SIG-M5 (cell line): ENCODE measurements at regions not wholly inside any gene's neighbourhood (a gene's known extent, or its start where the extent isn't known, plus 50 kb on each side); places are given as distances from the start of the nearest gene placed in this dataset.
"Not testable (repeated sequence)": the region's sequence is repeated elsewhere in the genome, so short reads cannot be mapped to it uniquely, and the experiment has no call there.

Source experiments
- DNase-seq: peaks from one replicate; lab custom pipeline; 2025; lab: John Stamatoyannopoulos, UW

- DNase-seq, result no peak
Measured at GRCh38 chr6:122268394-122268793, 131.1 kb upstream of the HSF2 start.

DNA sequence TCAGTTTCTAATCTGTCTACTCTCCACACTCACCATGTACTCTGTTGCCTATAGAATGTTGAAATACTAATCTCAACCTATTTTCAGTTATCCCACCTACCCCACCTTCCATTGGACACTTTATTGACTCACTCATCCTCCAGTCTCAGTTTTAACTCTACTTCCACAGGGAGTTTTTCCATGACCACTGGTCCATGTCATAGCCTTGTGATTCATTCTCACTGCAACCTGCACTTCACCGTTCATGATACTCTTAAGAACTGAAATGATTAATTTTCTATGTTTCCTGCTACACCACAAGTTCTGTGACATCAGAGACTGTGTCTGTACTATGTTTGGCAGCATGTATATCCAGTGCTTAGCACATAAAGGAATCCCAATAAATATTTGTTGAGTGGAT, 122.8 kb upstream of the HSF2 start:
- no peak for DNase-seq

DNA sequence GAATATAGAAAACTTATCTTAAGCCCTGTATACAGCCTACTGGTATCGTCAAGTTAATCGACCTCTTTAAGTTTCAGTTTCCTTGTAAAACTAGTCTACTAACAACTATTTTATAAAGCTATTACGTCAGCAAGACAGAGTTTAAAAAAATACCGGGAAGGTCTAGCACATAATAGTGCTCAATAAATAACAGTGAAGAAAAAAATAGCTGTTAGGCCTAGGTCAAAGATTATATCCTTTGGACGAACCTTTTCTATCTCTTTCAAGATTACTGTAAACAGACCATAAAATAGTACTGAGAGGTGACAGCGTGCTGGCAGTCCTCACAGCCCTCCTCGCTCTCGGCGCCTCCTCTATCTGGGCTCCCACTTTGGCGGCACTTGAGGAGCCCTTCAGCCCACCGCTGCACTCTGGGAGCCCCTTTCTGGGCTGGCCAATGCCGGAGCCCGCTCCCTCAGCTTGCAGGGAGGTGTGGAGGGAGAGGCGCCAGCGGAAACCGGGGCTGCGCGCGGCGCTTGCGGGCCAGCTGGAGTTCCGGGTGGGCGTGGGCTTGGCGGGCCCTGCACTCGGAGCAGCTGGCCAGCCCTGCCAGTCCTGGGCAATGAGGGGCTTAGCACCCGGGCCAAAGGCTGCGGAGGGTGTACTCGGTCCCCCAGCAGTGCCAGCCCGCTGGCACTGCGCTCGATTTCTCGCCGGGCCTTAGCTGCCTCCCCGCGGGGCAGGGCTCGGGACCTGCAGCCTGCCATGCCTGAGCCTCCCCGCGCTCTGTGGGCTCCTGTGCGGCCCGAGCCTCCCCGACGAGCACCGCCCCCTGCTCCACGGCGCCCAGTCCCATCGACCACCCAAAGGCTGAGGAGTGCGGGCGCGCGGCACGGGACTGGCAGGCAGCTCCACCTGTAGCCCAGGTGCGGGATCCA, 119.1 kb upstream of the HSF2 start:
- DNase-seq, result not testable (repeated sequence)

DNA sequence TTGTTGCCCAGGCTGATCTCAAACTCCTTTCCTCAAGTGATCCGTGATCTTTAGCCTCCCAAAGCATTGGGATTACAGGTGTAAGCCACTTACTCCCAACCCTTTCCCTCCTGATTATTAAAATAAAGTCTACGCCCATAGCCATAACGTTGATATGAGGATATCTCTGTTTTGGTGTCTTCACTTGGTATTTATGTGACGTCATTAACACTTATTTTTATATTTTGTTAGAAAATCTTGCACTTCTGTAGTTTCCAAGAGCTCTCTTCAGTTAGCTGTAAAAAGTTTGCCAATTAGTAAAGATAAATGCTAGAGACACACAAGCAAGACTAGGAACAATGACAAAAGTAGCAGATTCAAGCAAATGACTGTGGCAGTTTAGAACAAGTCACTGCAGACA, 115.6 kb upstream of the HSF2 start:
- no peak for DNase-seq

- no peak for DNase-seq
Measured at GRCh38 chr6:122284848-122285247, 114.6 kb upstream of the HSF2 start.

DNA sequence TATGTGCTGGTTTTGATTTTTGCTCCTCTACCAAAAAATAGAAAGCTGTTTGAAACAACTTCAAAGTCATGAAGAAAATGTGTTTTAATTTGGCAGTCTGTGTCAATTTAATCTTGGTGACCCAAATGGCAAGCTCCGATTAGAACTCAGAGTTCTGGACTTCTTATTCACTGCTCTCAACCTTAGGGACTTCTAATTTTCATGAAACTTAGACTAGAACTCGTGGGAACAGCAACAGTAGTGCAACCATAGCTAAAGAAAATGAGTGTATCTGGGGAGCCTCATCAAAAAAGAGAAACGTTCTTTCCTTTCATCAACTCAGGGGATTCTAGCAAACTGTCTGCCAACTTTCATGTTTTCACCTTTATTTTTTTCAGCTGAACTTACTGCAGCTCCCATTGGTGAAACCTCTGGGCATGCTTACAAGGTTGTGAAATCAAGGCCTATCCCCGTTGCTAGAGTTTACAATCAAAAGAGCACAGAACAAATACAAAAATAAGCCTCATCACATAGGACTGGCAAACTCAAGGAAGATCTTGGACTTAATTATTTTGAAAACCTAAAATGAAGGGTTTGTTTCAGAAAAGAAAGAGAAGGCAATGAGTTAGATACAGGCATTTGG, 114.0 kb upstream of the HSF2 start:
- no peak for DNase-seq

DNA sequence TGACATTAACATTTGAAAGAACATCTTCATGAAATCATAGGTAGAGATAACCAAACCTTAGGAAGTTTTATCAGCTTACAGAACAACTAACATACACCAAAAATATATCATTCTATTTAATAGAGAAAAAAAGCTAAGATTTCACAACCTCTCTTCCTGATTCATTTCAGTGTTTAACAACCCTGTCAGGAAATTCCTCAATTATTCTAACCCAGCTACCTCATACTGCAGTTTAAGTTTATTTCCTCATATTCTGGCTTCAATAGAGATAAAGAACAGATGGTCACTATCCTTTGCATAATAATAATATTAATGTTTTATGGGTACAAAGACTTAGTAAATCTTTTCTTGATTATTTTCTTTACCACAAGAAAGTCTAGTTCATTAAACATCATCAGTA, 112.9 kb upstream of the HSF2 start:
- DNase-seq, result no peak

GRCh38 chr6:122289762-122290539, 109.5 kb upstream of the HSF2 start:
- no peak for DNase-seq

GRCh38 chr6:122297010-122297409, 102.4 kb upstream of the HSF2 start:
- no peak for DNase-seq

DNA sequence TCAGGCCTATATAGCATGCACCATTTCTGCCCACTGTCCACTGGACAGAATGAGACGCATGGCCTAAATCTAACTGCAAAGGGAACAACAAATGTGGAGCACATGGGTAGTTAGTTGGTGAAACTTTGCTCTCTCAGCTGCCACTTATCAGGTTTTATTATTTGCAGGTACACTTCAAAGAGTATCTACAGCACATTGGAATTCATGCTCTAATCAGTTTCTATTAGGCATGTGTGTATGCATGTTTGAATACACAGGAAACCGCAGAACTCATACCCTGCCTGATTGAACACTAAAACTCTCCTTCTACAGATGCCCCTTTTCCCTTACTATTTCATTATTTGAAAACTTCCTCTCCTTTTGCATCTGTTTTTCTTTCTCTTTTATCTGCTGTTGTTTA, 97.4 kb upstream of the HSF2 start:
- DNase-seq, result no peak

DNA sequence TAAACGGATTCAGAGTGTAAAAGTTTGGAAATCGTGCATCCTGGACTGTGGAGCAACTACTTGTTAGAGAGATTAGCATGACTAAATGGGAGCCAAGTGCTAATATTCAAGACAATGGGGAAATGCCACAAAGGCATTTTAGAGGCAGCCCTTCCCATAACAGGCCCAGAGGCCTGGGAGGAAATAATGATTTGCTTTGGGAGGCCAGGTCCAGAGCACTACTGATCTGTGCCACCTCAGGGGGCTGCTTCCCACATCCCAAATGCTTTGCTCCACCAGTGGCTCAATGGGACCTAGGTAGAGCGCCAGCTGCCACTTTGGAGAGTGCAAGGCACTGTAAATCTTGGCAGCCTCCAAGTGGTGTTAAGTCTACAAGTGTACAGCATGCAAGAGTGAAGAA, 91.9 kb upstream of the HSF2 start:
- DNase-seq, result no peak

- no peak for DNase-seq
Measured at GRCh38 chr6:122308074-122308473, 91.4 kb upstream of the HSF2 start.

DNA sequence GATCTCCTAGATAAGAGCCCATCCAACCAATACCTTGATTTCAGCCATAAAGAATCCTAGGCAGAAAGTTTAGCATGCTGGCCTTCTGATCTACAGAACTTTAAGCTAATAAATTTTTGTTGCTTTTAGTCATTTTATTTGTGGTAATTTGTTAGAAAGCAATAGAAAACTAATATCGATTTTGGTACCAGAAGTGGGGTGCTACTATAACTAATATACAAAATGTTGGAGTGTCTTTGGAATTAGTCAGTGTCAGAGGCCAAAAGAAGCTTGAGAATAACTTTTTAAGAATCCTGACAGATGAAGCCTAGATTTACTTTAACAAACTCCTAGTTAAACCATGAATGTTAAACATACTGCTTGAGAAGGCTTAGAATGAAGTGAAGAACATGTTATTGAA, 83.6 kb upstream of the HSF2 start:
- no peak for DNase-seq

DNA sequence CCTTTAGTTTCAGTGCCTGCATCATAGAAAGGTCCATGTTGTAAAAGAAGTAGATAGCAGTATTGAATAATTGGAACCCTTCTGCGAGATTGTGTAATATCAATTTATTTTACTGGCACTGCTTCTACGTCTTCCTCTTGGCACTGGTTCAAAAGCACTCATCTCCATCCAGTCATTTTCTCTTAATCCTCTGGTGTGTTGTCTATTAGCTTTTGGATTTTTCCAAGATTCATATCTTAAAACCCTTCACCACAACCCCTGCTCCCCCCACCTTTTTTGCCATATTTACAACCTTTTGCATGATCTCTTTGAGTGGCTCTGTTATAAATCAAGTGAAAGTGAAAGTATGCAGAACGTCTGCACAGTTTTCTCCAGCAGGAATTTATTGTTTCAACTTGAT, 76.6 kb upstream of the HSF2 start:
- no peak for DNase-seq

DNA sequence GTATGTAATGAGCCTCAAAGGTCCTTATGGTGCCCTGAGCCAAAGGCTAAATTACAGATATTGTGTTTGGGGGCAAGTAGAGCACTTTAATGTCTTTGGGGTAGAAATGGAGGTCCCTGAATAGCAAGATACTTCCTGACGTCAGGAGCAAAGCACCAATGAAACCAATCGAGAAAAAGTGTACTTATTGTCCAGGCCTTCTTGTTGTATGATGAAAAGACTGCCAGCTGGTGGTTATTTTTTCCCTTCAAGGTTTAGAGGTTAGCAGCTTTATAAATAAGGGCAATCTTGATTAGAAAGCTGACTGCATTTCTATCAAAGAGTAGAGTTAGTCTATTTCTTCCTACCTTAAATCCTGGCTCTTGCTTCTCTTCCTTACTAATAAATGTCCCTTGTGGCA, 76.1 kb upstream of the HSF2 start:
- DNase-seq, result no peak

- DNase-seq, result no peak
Measured at GRCh38 chr6:122330315-122330714, 69.1 kb upstream of the HSF2 start.

DNA sequence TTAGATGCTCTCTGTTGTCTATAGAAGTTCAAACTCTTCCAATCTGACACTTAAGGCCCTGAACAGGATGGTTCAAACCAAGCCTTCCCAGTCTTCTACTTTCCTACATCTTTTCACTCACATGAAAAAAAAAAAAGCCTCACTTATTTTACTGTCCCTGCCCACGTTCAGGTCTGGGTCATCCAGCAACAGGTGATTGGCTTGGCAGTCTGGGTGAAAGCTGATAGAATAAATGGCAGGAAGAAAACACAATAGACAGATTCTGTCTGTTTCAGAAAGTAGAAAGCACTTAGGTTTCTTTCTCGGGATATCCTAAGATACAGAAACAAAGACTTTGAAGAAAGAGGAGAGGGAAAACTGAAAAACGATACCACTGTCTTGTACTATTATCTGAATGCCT, 61.8 kb upstream of the HSF2 start:
- DNase-seq, result no peak

DNA sequence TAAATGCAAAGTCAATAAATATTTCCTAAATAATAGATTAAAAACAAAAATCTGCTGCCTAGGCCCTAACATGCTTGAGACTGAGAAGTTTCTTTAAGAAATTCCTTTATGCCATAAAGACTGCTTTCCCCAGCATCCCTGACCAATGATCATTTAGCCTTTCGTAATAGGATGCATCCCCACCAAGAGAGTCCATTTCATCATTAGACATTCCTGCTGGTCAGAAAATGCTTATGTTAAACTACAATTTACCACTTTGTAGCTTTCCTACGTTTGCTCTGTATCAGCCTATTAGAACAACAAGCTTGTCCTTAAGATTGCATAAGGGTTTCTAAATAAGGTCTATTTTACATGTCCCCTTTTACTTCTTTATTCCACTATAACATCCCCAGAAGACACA, 59.8 kb upstream of the HSF2 start:
- no peak for DNase-seq

- no peak for DNase-seq
Measured at GRCh38 chr6:122347280-122347679, 52.2 kb upstream of the HSF2 start.

DNA sequence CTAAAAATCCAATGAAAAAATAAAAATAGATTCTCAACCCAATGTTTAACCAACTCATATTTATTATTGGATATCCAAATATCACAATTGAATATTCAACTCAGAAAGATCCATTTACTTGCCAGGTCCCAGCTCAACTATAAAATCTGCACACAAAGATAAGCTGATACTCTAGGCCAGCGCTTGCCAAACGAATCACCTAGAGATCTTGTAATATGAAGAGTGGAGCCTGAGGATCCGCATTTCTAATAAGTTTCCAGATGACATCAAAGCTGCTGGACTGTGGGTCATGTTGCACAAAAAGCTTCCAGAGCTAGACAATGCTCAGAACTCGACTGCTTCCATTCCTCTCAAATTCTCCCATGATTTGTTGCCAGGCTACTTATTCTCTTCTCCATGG, 51.7 kb upstream of the HSF2 start:
- DNase-seq, result no peak
